Loucy (cell line): ENCODE measurements at regions not wholly inside any gene's neighbourhood (a gene's known extent, or its start where the extent isn't known, plus 50 kb on each side); places are given as distances from the start of the nearest gene placed in this dataset.

ENCODE experiments used
- H2AFZ ChIP-seq: fragments of 200-600 bp; sonication (generic); 2 replicates; pipeline ENCODE4 v1.6.0; 2016; ENCODE audit warnings: antibody characterized with exemption, mild to moderate bottlenecking, low read length, moderate library complexity
- H3F3A ChIP-seq: fragments of 200-600 bp; 2 replicates; pipeline ENCODE4 v1.6.0; 2016; ENCODE audit warnings: antibody characterized with exemption, low read depth, mild to moderate bottlenecking
- H3K27me3 ChIP-seq: fragments of 200-600 bp; sonication (generic); 2 replicates; pipeline ENCODE4 v1.6.1; 2014; ENCODE audit warnings: low read length, mild to moderate bottlenecking; ENCODE audit not compliant: insufficient read depth, poor library complexity, severe bottlenecking
- H3K36me3 ChIP-seq: fragments of 200-600 bp; sonication (generic); 2 replicates; pipeline ENCODE4 v1.6.1; 2016; ENCODE audit warnings: low read length; ENCODE audit not compliant: insufficient read depth
- H3K4me1 ChIP-seq: fragments of 200-600 bp; sonication (generic); 2 replicates; pipeline ENCODE4 v1.5.1; 2014; ENCODE audit warnings: low read length, mild to moderate bottlenecking; ENCODE audit not compliant: insufficient read depth, poor library complexity, severe bottlenecking
- H3K4me2 ChIP-seq: fragments of 200-600 bp; sonication (generic); 2 replicates; pipeline ENCODE4 v1.6.0; 2014; ENCODE audit warnings: antibody characterized with exemption, low read length, low read depth, mild to moderate bottlenecking; ENCODE audit not compliant: poor library complexity, severe bottlenecking
- H3K4me3 ChIP-seq: fragments of 200-600 bp; sonication (generic); 2 replicates; pipeline ENCODE4 v1.5.1; 2014; ENCODE audit warnings: low read length, mild to moderate bottlenecking, mixed read lengths; ENCODE audit not compliant: poor library complexity, severe bottlenecking
- H3K79me2 ChIP-seq: fragments of 200-600 bp; sonication (generic); 2 replicates; pipeline ENCODE4 v1.6.1; 2014; ENCODE audit warnings: low read length; ENCODE audit not compliant: insufficient read depth
- H3K9ac ChIP-seq: fragments of 200-600 bp; sonication (generic); 2 replicates; pipeline ENCODE4 v1.6.0; 2014; ENCODE audit warnings: mild to moderate bottlenecking, low read depth, low read length, moderate library complexity; ENCODE audit not compliant: poor library complexity, severe bottlenecking
- H3K9me2 ChIP-seq: fragments of 200-600 bp; sonication (generic); replicated peaks from 2 replicates; pipeline ENCODE4 v1.6.1; 2016; ENCODE audit warnings: low read depth, low read length, mixed read lengths
- H3K9me3 ChIP-seq: fragments of 200-600 bp; sonication (generic); 2 replicates; pipeline ENCODE4 v1.6.1; 2014; ENCODE audit warnings: mild to moderate bottlenecking, antibody characterized with exemption, low read length, low read depth; ENCODE audit not compliant: insufficient read depth
- H4K20me1 ChIP-seq: fragments of 200-600 bp; sonication (generic); 2 replicates; pipeline ENCODE4 v1.6.0; 2014; ENCODE audit warnings: antibody characterized with exemption, low read length, mild to moderate bottlenecking; ENCODE audit not compliant: insufficient read depth, poor library complexity, severe bottlenecking
- CTCF ChIP-seq: fragments of 200-600 bp; sonication (generic); conservative IDR thresholded peaks from 2 replicates; pipeline ENCODE4 v1.5.1; 2014; ENCODE audit warnings: mild to moderate bottlenecking, antibody characterized with exemption, low read length
- EZH2phosphoT487 ChIP-seq: fragments of 200-600 bp; IDR thresholded peaks from 2 replicates; pipeline ENCODE4 v1.6.1; 2018; ENCODE audit warnings: antibody characterized with exemption, mild to moderate bottlenecking, moderate library complexity, borderline replicate concordance

- Histone ChIP-seq H3K9ac (no peak overlapping the region), H3K4me2 (no peak overlapping the region), H3F3A (no peaks in the 10 kb centered on the region), H3K79me2 (no peaks in the 10 kb centered on the region), H3K27me3 (no peaks in the 10 kb centered on the region), H3K36me3 (no peaks in the 10 kb centered on the region), H3K4me3 (no peak overlapping the region), H3K9me2 (no peaks in the 10 kb centered on the region), H4K20me1 (no peaks in the 10 kb centered on the region), H3K4me1 (no peaks in the 10 kb centered on the region), H2AFZ (no peak overlapping the region), H3K9me3 (no peaks in the 10 kb centered on the region)
- no peak for TF ChIP-seq EZH2phosphoT487
- no peak for TF ChIP-seq CTCF
Measured at GRCh38 chr4:123893011-123893981, 496.7 kb downstream of the SPRY1 start.

- Histone ChIP-seq H3K79me2 (no peaks in the 10 kb centered on the region), H3K9me2 (no peaks in the 10 kb centered on the region), H3K9me3 (no peaks in the 10 kb centered on the region), H2AFZ (no peak overlapping the region), H3K4me2 (no peak overlapping the region), H3K4me3 (no peak overlapping the region), H3F3A (no peaks in the 10 kb centered on the region), H3K27me3 (no peaks in the 10 kb centered on the region), H4K20me1 (no peaks in the 10 kb centered on the region), H3K9ac (no peak overlapping the region), H3K36me3 (no peaks in the 10 kb centered on the region), H3K4me1 (no peaks in the 10 kb centered on the region)
- TF ChIP-seq EZH2phosphoT487 (no peak), CTCF (no peak)
Measured at GRCh38 chr4:123896446-123897071, 500.0 kb downstream of the SPRY1 start.

GRCh38 chr4:123898946-123899666, 502.5 kb downstream of the SPRY1 start:
- no peak overlapping the region for H3K9ac ChIP-seq
- H3F3A ChIP-seq = no peaks in the 10 kb centered on the region
- no peaks in the 10 kb centered on the region for H3K4me1 ChIP-seq
- no peak overlapping the region for H2AFZ ChIP-seq
- H3K79me2 ChIP-seq = no peaks in the 10 kb centered on the region
- H4K20me1 ChIP-seq = no peaks in the 10 kb centered on the region
- H3K4me2 ChIP-seq = no peak overlapping the region
- TF ChIP-seq EZH2phosphoT487 (no peak), CTCF (no peak)
- no peaks in the 10 kb centered on the region for H3K9me3 ChIP-seq
- no peak overlapping the region for H3K4me3 ChIP-seq
- H3K27me3 ChIP-seq = no peaks in the 10 kb centered on the region
- no peaks in the 10 kb centered on the region for H3K9me2 ChIP-seq
- no peaks in the 10 kb centered on the region for H3K36me3 ChIP-seq
